HepG2 (cell line): ENCODE measurements at regions not wholly inside any gene's neighbourhood (a gene's known extent, or its start where the extent isn't known, plus 50 kb on each side); places are given as distances from the start of the nearest gene placed in this dataset.

ENCODE experiments used
- ELK4 ChIP-seq: sonication (generic); formaldehyde crosslinking; IDR thresholded peaks from 2 replicates; pipeline ENCODE4 v1.9.0; 2021; ENCODE audit warnings: missing genetic modification reagents, borderline replicate concordance
- FOXK2 ChIP-seq: fragments of 450-650 bp; IDR thresholded peaks from 2 replicates; pipeline ENCODE4 v1.6.1; 2016
- GLI4 ChIP-seq: sonication (generic); formaldehyde crosslinking; IDR thresholded peaks from 2 replicates; pipeline ENCODE4 v1.5.1; 2020; ENCODE audit warnings: missing genetic modification reagents, mild to moderate bottlenecking, moderate library complexity, borderline replicate concordance
- HOMEZ ChIP-seq: IDR thresholded peaks from 2 replicates; pipeline ENCODE4 v1.6.1; 2016; ENCODE audit warnings: low read depth
- KAT8 ChIP-seq: IDR thresholded peaks from 2 replicates; pipeline ENCODE4 v1.6.1; 2016; ENCODE audit warnings: missing genetic modification reagents, missing compliant biosample characterization
- NR2F6 ChIP-seq, 2 experiments: IDR thresholded peaks; 2 replicates each; pipeline ENCODE4 v1.6.1; 2016; ENCODE audit warnings: antibody characterized with exemption in 1 of 2, mild to moderate bottlenecking in 1 of 2
- PHF20 ChIP-seq: sonication (generic); formaldehyde crosslinking; IDR thresholded peaks from 2 replicates; pipeline ENCODE4 v1.5.0; 2020; ENCODE audit warnings: mild to moderate bottlenecking, missing genetic modification reagents
- POGZ ChIP-seq: sonication (generic); formaldehyde crosslinking; IDR thresholded peaks from 2 replicates; pipeline ENCODE4 v1.4.0; 2020; ENCODE audit warnings: mild to moderate bottlenecking, missing genetic modification reagents
- RFX3 ChIP-seq: IDR thresholded peaks from 2 replicates; pipeline ENCODE4 v1.6.1; 2016; ENCODE audit warnings: missing biosample characterization, missing genetic modification reagents
- SATB2 ChIP-seq: sonication (generic); formaldehyde crosslinking; IDR thresholded peaks from 2 replicates; pipeline ENCODE4 v1.5.0; 2020; ENCODE audit warnings: missing genetic modification reagents
- SIN3A ChIP-seq: IDR thresholded peaks from 2 replicates; pipeline ENCODE4 v1.6.1; 2011; ENCODE audit warnings: low read depth, mild to moderate bottlenecking, control low read depth, low read length, borderline replicate concordance
- SP140L ChIP-seq: sonication (generic); formaldehyde crosslinking; IDR thresholded peaks from 2 replicates; pipeline ENCODE4 v1.4.0; 2020; ENCODE audit warnings: missing genetic modification reagents, borderline replicate concordance
- STAG1 ChIP-seq: sonication (generic); formaldehyde crosslinking; IDR thresholded peaks from 2 replicates; pipeline ENCODE4 v1.4.0; 2020; ENCODE audit warnings: missing genetic modification reagents
- UBTF ChIP-seq: sonication (generic); formaldehyde crosslinking; IDR thresholded peaks from 2 replicates; pipeline ENCODE4 v1.4.0; 2020; ENCODE audit warnings: mild to moderate bottlenecking, missing genetic modification reagents
- YY1 ChIP-seq: IDR thresholded peaks from 2 replicates; pipeline ENCODE4 v1.6.1; 2011; ENCODE audit warnings: low read length, low read depth, moderate library complexity, mild to moderate bottlenecking; ENCODE audit not compliant: insufficient read depth, insufficient replicate concordance
- ZBTB43 ChIP-seq: sonication (generic); formaldehyde crosslinking; conservative IDR thresholded peaks from 2 replicates; pipeline ENCODE4 v1.4.0; 2020; ENCODE audit warnings: missing genetic modification reagents
- ZNF253 ChIP-seq: sonication (generic); formaldehyde crosslinking; IDR thresholded peaks from 2 replicates; pipeline ENCODE4 v1.8.0; 2022; ENCODE audit warnings: mild to moderate bottlenecking, missing genetic modification reagents, borderline replicate concordance
- ZNF546 ChIP-seq: sonication (generic); formaldehyde crosslinking; conservative IDR thresholded peaks from 2 replicates; pipeline ENCODE4 v1.8.1; 2023; ENCODE audit warnings: mild to moderate bottlenecking, missing genetic modification reagents
- ZNF569 ChIP-seq: sonication (generic); formaldehyde crosslinking; IDR thresholded peaks from 2 replicates; pipeline ENCODE4 v1.5.0; 2020; ENCODE audit warnings: mild to moderate bottlenecking, missing genetic modification reagents, moderate library complexity, borderline replicate concordance
- ZNF724P ChIP-seq: sonication (generic); formaldehyde crosslinking; IDR thresholded peaks from 2 replicates; pipeline ENCODE4 v1.8.0; 2022; ENCODE audit warnings: missing genetic modification reagents, borderline replicate concordance
- ZNF792 ChIP-seq: IDR thresholded peaks from 2 replicates; pipeline ENCODE4 v1.6.1; 2016
- TF ChIP-seq, protein P1 (sequence below): sonication (generic); formaldehyde crosslinking; IDR thresholded peaks from 2 replicates; pipeline ENCODE4 v1.8.1; 2023; ENCODE audit warnings: missing genetic modification reagents, mild to moderate bottlenecking, borderline replicate concordance
- TF ChIP-seq, protein P2 (sequence below): IDR thresholded peaks from 2 replicates; pipeline ENCODE4 v1.6.1; 2016; ENCODE audit warnings: missing compliant biosample characterization, missing genetic modification reagents, borderline replicate concordance

DNA sequence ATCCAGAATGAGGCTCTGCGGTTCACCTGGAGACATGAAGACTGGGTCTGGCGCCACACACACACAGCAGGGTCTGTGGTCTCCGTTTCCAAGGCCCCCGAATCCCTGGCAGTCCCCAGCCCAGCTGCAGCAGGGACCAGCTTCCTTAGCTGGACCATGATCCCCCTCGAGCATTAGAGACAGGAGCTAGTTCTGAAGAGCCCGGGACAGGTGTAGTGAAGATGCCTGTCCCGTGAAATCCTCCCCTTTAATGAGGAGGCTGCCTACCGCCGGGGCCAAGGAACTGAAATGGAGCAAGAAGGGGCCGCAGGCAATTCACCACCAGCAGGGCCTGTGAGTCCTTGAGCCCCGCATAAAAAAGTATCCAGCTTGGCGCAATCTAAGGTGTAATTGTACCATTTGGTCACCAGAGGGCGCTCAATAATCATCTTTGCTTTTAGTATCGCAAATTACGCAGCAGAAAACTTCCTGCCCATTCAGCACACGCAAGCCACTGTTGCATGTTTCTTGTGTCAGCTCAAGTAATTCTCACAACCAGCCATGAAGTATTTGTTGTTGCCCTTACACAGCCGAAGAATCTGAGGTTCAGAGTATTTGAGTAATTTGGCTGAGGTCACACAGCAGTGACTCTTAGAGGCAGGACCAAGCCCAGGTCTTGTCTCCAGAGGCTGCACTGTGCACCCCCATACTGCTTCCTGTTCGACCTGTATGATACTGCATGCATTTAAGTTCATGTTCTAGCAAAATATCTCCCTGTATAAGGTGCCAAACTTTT, 54.3 kb upstream of the PPP2R5C start (continued):
- TF ChIP-seq GLI4 (CRISPR knock-in tag): no peak
- peak; percentile 5 for TF ChIP-seq UBTF (CRISPR knock-in tag)
- no peak for TF ChIP-seq HOMEZ (CRISPR knock-in tag)
- no peak for TF ChIP-seq RFX3 (CRISPR knock-in tag)
- no peak for TF ChIP-seq SP140L
- no peak for TF ChIP-seq NR2F6 (IDR thresholded peaks at IDR 0.05)
- TF ChIP-seq NR2F6 (CRISPR knock-in tag; IDR thresholded peaks at IDR 0.05): peak; percentile 7; the same call in 1 of the 2 replicates
- no peak for TF ChIP-seq YY1
- TF ChIP-seq, protein P1, sequence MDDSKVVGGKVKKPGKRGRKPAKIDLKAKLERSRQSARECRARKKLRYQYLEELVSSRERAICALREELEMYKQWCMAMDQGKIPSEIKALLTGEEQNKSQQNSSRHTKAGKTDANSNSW (CRISPR knock-in tag): no peak
- TF ChIP-seq PHF20 (CRISPR knock-in tag): no peak
- no peak for TF ChIP-seq FOXK2
- no peak for TF ChIP-seq ZBTB43 (CRISPR knock-in tag)
- TF ChIP-seq SIN3A: no peak
- no peak for TF ChIP-seq ZNF546 (CRISPR knock-in tag)
- TF ChIP-seq ZNF253: no peak
- TF ChIP-seq POGZ: no peak
- no peak for TF ChIP-seq ELK4 (CRISPR knock-in tag)
- TF ChIP-seq ZNF792 (CRISPR knock-in tag): 0 out of 2 replicates have a peak, but pooled peaks have one; percentile 29
- TF ChIP-seq, protein P2, sequence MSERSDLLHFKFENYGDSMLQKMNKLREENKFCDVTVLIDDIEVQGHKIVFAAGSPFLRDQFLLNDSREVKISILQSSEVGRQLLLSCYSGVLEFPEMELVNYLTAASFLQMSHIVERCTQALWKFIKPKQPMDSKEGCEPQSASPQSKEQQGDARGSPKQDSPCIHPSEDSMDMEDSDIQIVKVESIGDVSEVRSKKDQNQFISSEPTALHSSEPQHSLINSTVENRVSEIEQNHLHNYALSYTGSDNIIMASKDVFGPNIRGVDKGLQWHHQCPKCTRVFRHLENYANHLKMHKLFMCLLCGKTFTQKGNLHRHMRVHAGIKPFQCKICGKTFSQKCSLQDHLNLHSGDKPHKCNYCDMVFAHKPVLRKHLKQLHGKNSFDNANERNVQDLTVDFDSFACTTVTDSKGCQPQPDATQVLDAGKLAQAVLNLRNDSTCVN (CRISPR knock-in tag): no peak
- no peak for TF ChIP-seq SATB2 (CRISPR knock-in tag)
- TF ChIP-seq ZNF569 (CRISPR knock-in tag): no peak
- TF ChIP-seq STAG1: peak; percentile 91
- 0 out of 2 replicates have a peak, but pooled peaks have one; percentile 41 for TF ChIP-seq KAT8 (CRISPR knock-in tag)
- TF ChIP-seq ZNF724P: 0 out of 2 replicates have a peak, but pooled peaks have one; percentile 37
